Spleen (tissue), 7 donors: ENCODE measurements at regions not wholly inside any gene's neighbourhood (a gene's known extent, or its start where the extent isn't known, plus 50 kb on each side); places are given as distances from the start of the nearest gene placed in this dataset.

ENCODE experiments used
- POLR2A ChIP-seq, 3 donors: fragments of 450-650 bp; IDR thresholded peaks; one replicate each; pipeline ENCODE4 v1.5.1; 2017; ENCODE audit warnings: antibody characterized with exemption in 3 of 3, mild to moderate bottlenecking in 1 of 3
- POLR2AphosphoS5 ChIP-seq, 3 donors: sonication (generic); formaldehyde crosslinking; IDR thresholded peaks; one replicate each; pipeline ENCODE4 v1.5.1; 2017; ENCODE audit warnings: antibody characterized with exemption in 3 of 3
- TF ChIP-seq, protein P1 (sequence below), 11 experiments: fragments of 200-600 bp in 7 of 11; fragments of 450-650 bp in 4 of 11; sonication (generic) in 4 of 11; IDR thresholded peaks in 8 of 11; conservative IDR thresholded peaks in 3 of 11; 1 replicate in 7 of 11; 2 replicates in 4 of 11; pipeline versions ENCODE4 v1.4.0 to v1.8.0; 2016 to 2021; ENCODE audit warnings: antibody characterized with exemption in 11 of 11, inconsistent platforms in 4 of 11, mild to moderate bottlenecking in 1 of 11
- donor health status: DM: no; HTN: no; CAD: no; lungs with moderate emphysema.
- donor health status: DM: no; HTN: no; CAD: no.
- donor health status: DM: no; HTN: no; CAD: no.

GRCh38 chr16:65663774-65664173 lies 541.9 kb upstream of the CDH11 start:
- TF ChIP-seq, protein P1, sequence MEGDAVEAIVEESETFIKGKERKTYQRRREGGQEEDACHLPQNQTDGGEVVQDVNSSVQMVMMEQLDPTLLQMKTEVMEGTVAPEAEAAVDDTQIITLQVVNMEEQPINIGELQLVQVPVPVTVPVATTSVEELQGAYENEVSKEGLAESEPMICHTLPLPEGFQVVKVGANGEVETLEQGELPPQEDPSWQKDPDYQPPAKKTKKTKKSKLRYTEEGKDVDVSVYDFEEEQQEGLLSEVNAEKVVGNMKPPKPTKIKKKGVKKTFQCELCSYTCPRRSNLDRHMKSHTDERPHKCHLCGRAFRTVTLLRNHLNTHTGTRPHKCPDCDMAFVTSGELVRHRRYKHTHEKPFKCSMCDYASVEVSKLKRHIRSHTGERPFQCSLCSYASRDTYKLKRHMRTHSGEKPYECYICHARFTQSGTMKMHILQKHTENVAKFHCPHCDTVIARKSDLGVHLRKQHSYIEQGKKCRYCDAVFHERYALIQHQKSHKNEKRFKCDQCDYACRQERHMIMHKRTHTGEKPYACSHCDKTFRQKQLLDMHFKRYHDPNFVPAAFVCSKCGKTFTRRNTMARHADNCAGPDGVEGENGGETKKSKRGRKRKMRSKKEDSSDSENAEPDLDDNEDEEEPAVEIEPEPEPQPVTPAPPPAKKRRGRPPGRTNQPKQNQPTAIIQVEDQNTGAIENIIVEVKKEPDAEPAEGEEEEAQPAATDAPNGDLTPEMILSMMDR (IDR thresholded peaks at IDR 0.05 in 8 of 11, conservative IDR thresholded peaks at IDR 0.05 in 3 of 11) = no peak
- TF ChIP-seq POLR2AphosphoS5 (IDR thresholded peaks at IDR 0.05) (no peak), POLR2A (IDR thresholded peaks at IDR 0.05) (no peak)
